ENCODE measurements at regions not wholly inside any gene's neighbourhood (a gene's known extent, or its start where the extent isn't known, plus 50 kb on each side); places are given as distances from the start of the nearest gene placed in this dataset.
"Not testable (repeated sequence)": the region's sequence is repeated elsewhere in the genome, so short reads cannot be mapped to it uniquely, and the experiment has no call there.

- H3K27ac ChIP-seq (ENCODE audit: control insufficient read depth, insufficient read depth, low read length); H3K79me2 ChIP-seq (ENCODE audit: control insufficient read depth, insufficient read depth, low read length); H3K4me1 ChIP-seq (ENCODE audit: control insufficient read depth, extremely low read depth, insufficient read depth, low read length); H3K27me3 ChIP-seq (ENCODE audit: control insufficient read depth, extremely low read depth, insufficient read depth, low read length); H3K9me3 ChIP-seq (ENCODE audit: control insufficient read depth, low read depth, low read length); DNase-seq (ENCODE audit: low read depth, low spot score); H3K4me3 ChIP-seq (ENCODE audit: control insufficient read depth in 2 of 3, extremely low read depth in 1 of 3, insufficient read depth in 2 of 3, low read depth in 1 of 3, low read length in 3 of 3); H4K20me1 ChIP-seq (ENCODE audit: control insufficient read depth, extremely low read depth, insufficient read depth, low read length); dilution Hi-C loops (cut with MboI; ENCODE audit: extremely low pct_ligation_motif_present, low sequenced_read_pairs); H3K4me2 ChIP-seq (ENCODE audit: control insufficient read depth, extremely low read depth, insufficient read depth, low read depth, low read length); H3K9ac ChIP-seq (ENCODE audit: control insufficient read depth, extremely low read depth, insufficient read depth, low read length); FAIRE-seq; H3K9me1 ChIP-seq (ENCODE audit: control insufficient read depth, extremely low read depth, insufficient read depth, low read length); H3K36me3 ChIP-seq (ENCODE audit: control insufficient read depth in 2 of 2, extremely low read depth in 1 of 2, insufficient read depth in 2 of 2, low read length in 2 of 2); H2AFZ ChIP-seq (ENCODE audit: control insufficient read depth, low read length): not testable (repeated sequence)
Observed at GRCh38 chr9:108031221-108031620, 541.7 kb upstream of the KLF4 start.

- H3K4me1 ChIP-seq (ENCODE audit: control insufficient read depth, extremely low read depth, insufficient read depth, low read length); dilution Hi-C loops (cut with MboI; ENCODE audit: extremely low pct_ligation_motif_present, low sequenced_read_pairs); H4K20me1 ChIP-seq (ENCODE audit: control insufficient read depth, extremely low read depth, insufficient read depth, low read length); FAIRE-seq; H2AFZ ChIP-seq (ENCODE audit: control insufficient read depth, low read length); H3K27ac ChIP-seq (ENCODE audit: control insufficient read depth, insufficient read depth, low read length); H3K9me1 ChIP-seq (ENCODE audit: control insufficient read depth, extremely low read depth, insufficient read depth, low read length); H3K9me3 ChIP-seq (ENCODE audit: control insufficient read depth, low read depth, low read length); H3K9ac ChIP-seq (ENCODE audit: control insufficient read depth, extremely low read depth, insufficient read depth, low read length); H3K27me3 ChIP-seq (ENCODE audit: control insufficient read depth, extremely low read depth, insufficient read depth, low read length); H3K79me2 ChIP-seq (ENCODE audit: control insufficient read depth, insufficient read depth, low read length); DNase-seq (ENCODE audit: low read depth, low spot score); H3K4me2 ChIP-seq (ENCODE audit: control insufficient read depth, extremely low read depth, insufficient read depth, low read depth, low read length); H3K4me3 ChIP-seq (ENCODE audit: control insufficient read depth in 2 of 3, extremely low read depth in 1 of 3, insufficient read depth in 2 of 3, low read depth in 1 of 3, low read length in 3 of 3); H3K36me3 ChIP-seq (ENCODE audit: control insufficient read depth in 2 of 2, extremely low read depth in 1 of 2, insufficient read depth in 2 of 2, low read length in 2 of 2): not testable (repeated sequence)
Observed at GRCh38 chr9:108026718-108027117, 537.1 kb upstream of the KLF4 start.

GRCh38 chr9:108024604-108025003 lies 535.0 kb upstream of the KLF4 start:
- Histone ChIP-seq H2AFZ (ENCODE audit: control insufficient read depth, low read length) (no peak overlapping the region), H3K4me2 (ENCODE audit: control insufficient read depth, extremely low read depth, insufficient read depth, low read depth, low read length) (no peak overlapping the region), H3K9me3 (ENCODE audit: control insufficient read depth, low read depth, low read length) (no peaks in the 10 kb centered on the region), H3K79me2 (ENCODE audit: control insufficient read depth, insufficient read depth, low read length) (no peaks in the 10 kb centered on the region), H3K36me3 (ENCODE audit: control insufficient read depth in 2 of 2, extremely low read depth in 1 of 2, insufficient read depth in 2 of 2, low read length in 2 of 2) (no peaks in the 10 kb centered on the region), H3K4me1 (ENCODE audit: control insufficient read depth, extremely low read depth, insufficient read depth, low read length) (peaks cover 11% of the 10 kb centered on the region), H3K9me1 (ENCODE audit: control insufficient read depth, extremely low read depth, insufficient read depth, low read length) (no peaks in the 10 kb centered on the region), H3K9ac (ENCODE audit: control insufficient read depth, extremely low read depth, insufficient read depth, low read length) (no peak overlapping the region), H3K27ac (ENCODE audit: control insufficient read depth, insufficient read depth, low read length) (no peak overlapping the region), H4K20me1 (ENCODE audit: control insufficient read depth, extremely low read depth, insufficient read depth, low read length) (no peaks in the 10 kb centered on the region), H3K27me3 (ENCODE audit: control insufficient read depth, extremely low read depth, insufficient read depth, low read length) (no peaks in the 10 kb centered on the region), H3K4me3 (ENCODE audit: control insufficient read depth in 2 of 3, extremely low read depth in 1 of 3, insufficient read depth in 2 of 3, low read depth in 1 of 3, low read length in 3 of 3) (no peak overlapping the region)
- DNase-seq (ENCODE audit: low read depth, low spot score) (no peak), FAIRE-seq (no peak)
- TF ChIP-seq EZH2 (IDR thresholded peaks at IDR 0.05; ENCODE audit: low read length) = no peak
- no peak for TF ChIP-seq CTCF (optimal IDR thresholded peaks at IDR 0.05 in 1 of 3, IDR thresholded peaks at IDR 0.05 in 1 of 3, conservative IDR thresholded peaks at IDR 0.05 in 1 of 3; ENCODE audit: extremely low read depth in 1 of 3, insufficient read depth in 2 of 3, low read length in 3 of 3)
- dilution Hi-C loops (cut with MboI; ENCODE audit: extremely low pct_ligation_motif_present, low sequenced_read_pairs) = no loop called here

Measured in keratinocyte (primary cell).